Choroid plexus epithelial cell (primary cell): ENCODE measurements at regions not wholly inside any gene's neighbourhood (a gene's known extent, or its start where the extent isn't known, plus 50 kb on each side); places are given as distances from the start of the nearest gene placed in this dataset.
A peak's percentile ranks its signal among the peaks of the same experiment; 100 is the strongest.

ENCODE experiments used
- DNase-seq: peaks from one replicate; pipeline ENCODE4 v3.0.0-alpha.2; 2010; ENCODE audit warnings: low read depth
- H3K4me3 ChIP-seq: 2 replicates; pipeline ENCODE4 v1.5.1; 2011; ENCODE audit warnings: low read depth, mild to moderate bottlenecking, control low read depth, low read length, moderate library complexity
- CTCF ChIP-seq: conservative IDR thresholded peaks from 2 replicates; pipeline ENCODE4 v1.5.1; 2011; ENCODE audit warnings: low read depth, mild to moderate bottlenecking, control low read depth, inconsistent platforms, low read length, moderate library complexity

DNA sequence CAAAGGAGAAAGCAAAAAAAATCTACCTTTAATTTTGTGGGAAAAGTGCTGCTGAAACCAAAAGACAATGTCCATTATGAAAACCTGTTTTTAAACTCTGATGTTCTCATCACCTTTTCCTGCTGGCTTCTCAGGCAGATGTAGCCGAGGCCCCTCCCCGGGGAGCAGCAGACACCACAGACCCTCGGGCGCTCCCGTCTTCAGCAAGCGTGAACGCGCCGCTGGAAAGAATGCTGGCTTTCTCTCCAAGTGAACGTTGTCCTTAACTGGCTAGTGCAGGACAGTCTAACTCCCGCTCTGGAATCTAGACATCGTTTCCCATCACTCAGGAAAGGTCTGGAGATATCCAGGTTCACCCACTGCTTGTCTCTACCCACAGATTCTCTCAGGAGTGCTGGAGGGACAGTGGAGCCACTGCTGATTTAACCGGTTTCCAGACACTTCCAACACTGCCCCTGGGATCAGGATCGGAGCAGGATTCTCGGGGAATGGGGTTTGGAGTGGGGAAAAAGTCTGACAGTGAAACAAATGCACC lies 211.2 kb downstream of the RBFOX3 start:
- H3K4me3 ChIP-seq, result no peak overlapping the region
- DNase-seq, result no peak
- TF ChIP-seq CTCF, result no peak

DNA sequence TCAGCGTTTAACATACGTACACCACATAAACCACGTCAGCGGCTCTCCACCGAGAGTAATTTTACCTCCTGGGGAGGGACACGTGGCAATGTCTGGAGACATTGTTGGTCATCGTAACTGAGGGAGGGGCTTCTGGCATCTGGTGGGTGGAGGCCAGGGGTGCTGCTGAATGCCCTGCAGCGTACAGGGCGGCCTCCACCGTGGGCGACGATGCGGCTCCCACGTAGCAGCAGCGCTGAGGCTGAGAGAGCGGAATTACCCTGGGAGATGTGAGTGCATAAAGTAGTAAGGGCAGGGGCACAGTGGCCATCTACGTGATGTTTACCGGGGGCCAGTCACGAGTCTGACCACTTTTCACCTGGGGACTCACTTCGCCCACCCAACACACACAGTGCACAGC lies 212.4 kb downstream of the RBFOX3 start:
- DNase-seq, result no peak
- TF ChIP-seq CTCF, result no peak
- H3K4me3 ChIP-seq, result no peak overlapping the region

GRCh38 chr17:79396696-79397095 lies 214.2 kb downstream of the RBFOX3 start:
- DNase-seq, result no peak
- no peak for TF ChIP-seq CTCF
- H3K4me3 ChIP-seq, result no peak overlapping the region

GRCh38 chr17:79395545-79395944 lies 215.3 kb downstream of the RBFOX3 start:
- TF ChIP-seq CTCF, result no peak
- DNase-seq, result no peak
- no peak overlapping the region for H3K4me3 ChIP-seq

DNA sequence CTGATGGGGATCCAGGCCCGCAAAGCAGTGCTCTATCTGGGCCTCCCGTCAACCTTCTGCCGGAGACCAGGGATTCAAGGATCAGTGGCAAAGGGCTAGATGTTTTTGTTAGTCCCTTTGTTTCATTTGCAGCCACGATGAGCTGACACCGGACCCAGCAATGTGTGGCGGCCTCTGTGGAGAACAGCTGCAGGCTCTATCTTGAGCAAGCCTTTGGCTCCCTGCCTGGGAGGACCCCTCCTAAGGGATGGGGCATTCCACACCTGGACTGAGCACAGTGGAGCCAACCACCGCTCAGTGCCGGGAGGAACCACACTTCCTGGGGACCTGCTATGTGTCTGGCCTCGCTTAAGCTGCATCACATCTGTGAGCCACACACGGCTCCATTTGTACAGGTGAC lies 215.8 kb downstream of the RBFOX3 start:
- no peak for DNase-seq
- no peak for TF ChIP-seq CTCF
- H3K4me3 ChIP-seq, result no peak overlapping the region

GRCh38 chr17:79393358-79394052 lies 217.3 kb downstream of the RBFOX3 start:
- peak; percentile 76 for DNase-seq
- no peak overlapping the region for H3K4me3 ChIP-seq
- peak; percentile 97 for TF ChIP-seq CTCF

DNA sequence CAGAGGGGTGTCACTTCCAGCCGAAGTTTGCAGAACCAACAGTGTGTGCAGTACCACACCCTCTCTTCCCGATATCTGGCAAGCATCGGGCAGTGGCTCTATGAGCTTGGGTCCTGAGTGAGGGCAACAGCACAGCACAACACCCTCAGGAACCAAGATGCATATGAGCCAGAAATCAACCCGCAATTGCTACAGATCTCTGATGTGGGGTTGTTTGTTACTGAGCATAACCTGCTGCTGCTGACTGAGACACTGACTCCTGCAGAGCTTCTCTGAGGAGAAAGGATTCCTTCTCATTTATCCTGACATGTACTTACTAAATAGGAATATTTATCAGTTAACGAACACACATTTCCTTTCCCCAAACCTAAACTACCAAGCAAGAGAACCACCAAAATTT lies 218.3 kb downstream of the RBFOX3 start:
- TF ChIP-seq CTCF, result no peak
- no peak for DNase-seq
- H3K4me3 ChIP-seq, result no peak overlapping the region
